CD4-positive, alpha-beta T cell treated with Interleukin-6 for 4 hours (primary cell): ENCODE measurements at regions not wholly inside any gene's neighbourhood (a gene's known extent, or its start where the extent isn't known, plus 50 kb on each side); places are given as distances from the start of the nearest gene placed in this dataset.

Experiments used
- DNase-seq: peaks from one replicate; pipeline ENCODE4 v3.0.0-alpha.2; 2020; ENCODE audit warnings: mixed read lengths

GRCh38 chr1:165014753-165015152 lies 341.8 kb downstream of the LMX1A start:
- no peak for DNase-seq

DNA sequence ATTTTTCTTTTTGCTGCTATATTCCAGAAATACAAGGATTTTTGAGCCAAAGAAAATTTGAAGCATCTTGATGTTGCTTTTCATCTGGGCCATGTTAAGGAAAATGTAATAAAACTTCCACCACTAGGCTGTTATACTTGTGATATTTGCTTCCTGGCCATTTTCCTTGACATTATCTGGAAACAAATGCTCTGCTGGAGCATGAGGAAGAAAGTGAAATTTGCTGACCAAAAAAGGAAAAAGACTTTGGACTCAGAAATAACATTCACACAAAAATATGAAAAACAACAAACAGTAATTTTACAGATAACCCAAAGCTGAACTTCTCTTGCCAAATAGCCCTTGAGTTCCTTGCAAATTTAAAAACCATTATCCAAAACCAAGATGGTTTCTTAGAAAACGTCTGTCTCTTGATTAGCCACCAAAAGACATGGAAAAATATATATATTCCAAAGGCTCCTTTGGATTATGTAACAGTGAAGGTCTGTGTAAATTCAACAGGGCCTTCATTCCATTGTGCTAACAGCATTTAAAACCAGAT lies 344.5 kb downstream of the LMX1A start:
- DNase-seq, result no peak

- DNase-seq, result no peak
Observed at GRCh38 chr1:165011186-165011585, 345.3 kb downstream of the LMX1A start.

- no peak for DNase-seq
Observed at GRCh38 chr1:165010418-165011070, 346.0 kb downstream of the LMX1A start.

- DNase-seq, result no peak
Observed at GRCh38 chr1:165006831-165007230, 349.7 kb downstream of the LMX1A start.

- no peak for DNase-seq
Observed at GRCh38 chr1:164999146-164999545, 357.4 kb downstream of the LMX1A start.

DNA sequence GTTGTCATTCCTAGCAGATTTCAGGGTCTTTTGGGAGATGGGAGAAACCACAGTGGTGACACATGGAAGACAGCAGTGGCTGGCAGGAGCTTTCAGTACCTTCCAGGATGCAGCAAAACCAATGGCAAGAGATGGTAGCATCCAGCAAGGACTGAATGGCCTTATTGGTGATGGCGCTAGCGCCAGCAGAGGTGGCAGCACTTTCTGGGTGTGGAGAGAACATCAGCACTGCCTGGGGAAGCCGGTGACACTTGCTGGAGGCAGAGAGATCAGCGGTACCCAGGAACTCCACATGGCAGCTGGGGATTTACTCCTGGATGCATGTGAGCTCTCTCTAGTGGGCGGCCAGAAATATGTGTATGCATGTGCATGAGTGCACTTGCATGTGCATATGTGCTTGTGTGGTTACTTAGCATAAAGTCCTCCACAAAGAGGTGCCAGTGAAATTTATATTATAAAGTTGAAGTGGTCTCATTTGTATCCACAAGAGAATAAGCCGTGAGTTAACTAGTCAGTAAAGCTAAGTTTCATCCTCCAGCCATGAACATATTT lies 364.7 kb downstream of the LMX1A start:
- no peak for DNase-seq

- no peak for DNase-seq
Observed at GRCh38 chr1:164983023-164983650, 373.4 kb downstream of the LMX1A start.

DNA sequence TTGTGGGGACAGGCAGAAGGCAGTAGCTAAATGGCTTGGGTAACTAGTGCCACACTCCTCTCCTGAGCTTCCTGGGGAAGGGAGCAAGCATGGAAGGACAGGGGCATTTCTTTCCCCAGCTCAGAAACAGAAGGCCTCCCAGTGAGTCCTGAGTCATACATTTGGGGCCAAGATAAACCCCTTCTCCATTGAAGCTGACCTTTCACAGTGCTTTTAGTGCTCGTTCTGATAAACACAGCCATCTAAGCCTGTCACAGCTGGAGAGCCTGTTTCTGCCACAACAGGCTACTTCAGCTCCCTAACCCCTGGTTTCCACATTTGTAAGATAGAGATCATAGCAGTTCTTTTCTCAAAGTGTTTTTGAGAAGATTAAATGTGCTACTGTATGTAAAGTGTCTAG lies 374.0 kb downstream of the LMX1A start:
- DNase-seq, result no peak

GRCh38 chr1:164977561-164977960 lies 379.0 kb downstream of the LMX1A start:
- DNase-seq, result no peak

GRCh38 chr1:164971921-164972415 lies 384.5 kb downstream of the LMX1A start:
- no peak for DNase-seq

GRCh38 chr1:164971391-164971790 lies 385.1 kb downstream of the LMX1A start:
- no peak for DNase-seq

GRCh38 chr1:164969253-164969652 lies 387.3 kb downstream of the LMX1A start:
- DNase-seq, result no peak

DNA sequence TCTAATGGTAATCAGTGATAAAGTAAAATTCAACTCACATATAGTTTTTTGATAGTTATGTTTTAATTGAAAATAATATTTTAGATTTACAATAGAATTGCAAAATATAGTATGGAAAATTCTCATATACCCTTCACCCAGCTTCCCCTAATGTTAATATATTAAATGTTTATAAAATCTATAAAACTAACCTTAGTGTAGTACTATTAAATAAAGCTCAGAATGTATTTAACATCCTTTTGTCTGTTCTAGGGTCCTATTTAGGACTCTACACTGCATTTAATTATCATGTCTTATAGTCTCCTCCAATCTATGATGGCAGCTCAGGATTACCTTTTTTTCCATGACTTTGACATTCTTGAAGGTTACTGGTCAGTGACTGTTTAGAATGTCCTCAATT lies 389.2 kb downstream of the LMX1A start:
- DNase-seq, result no peak

- no peak for DNase-seq
Observed at GRCh38 chr1:164961715-164962114, 394.8 kb downstream of the LMX1A start.

GRCh38 chr1:164958982-164959768 lies 397.3 kb downstream of the LMX1A start:
- DNase-seq, result no peak

DNA sequence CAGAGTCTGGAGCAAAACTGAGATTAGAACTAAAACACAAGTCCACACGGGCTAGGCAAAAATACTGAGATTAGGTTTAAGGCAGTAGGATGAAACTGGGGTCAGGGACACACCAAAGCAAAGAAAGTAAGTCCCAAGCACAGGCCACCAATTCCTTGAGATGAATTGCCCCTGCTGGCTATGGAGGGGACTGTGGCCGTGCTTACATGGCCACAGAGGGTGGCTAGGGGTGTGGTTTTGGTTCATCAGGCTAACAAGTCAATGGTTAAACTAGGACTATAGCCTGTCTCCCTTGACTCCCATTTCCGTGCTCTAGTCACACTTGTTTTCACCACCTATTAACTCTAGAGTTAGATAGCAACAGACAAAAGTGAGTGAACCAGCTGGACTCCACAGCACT lies 394.8 kb downstream of the PBX1 start:
- no peak for DNase-seq

GRCh38 chr1:164953098-164953497 lies 394.1 kb downstream of the PBX1 start:
- no peak for DNase-seq

- no peak for DNase-seq
Observed at GRCh38 chr1:164951508-164951907, 392.5 kb downstream of the PBX1 start.

GRCh38 chr1:164950541-164950986 lies 391.6 kb downstream of the PBX1 start:
- no peak for DNase-seq

- DNase-seq, result no peak
Observed at GRCh38 chr1:164949771-164950471, 390.9 kb downstream of the PBX1 start.

- DNase-seq, result no peak
Observed at GRCh38 chr1:164948101-164948500, 389.1 kb downstream of the PBX1 start.

DNA sequence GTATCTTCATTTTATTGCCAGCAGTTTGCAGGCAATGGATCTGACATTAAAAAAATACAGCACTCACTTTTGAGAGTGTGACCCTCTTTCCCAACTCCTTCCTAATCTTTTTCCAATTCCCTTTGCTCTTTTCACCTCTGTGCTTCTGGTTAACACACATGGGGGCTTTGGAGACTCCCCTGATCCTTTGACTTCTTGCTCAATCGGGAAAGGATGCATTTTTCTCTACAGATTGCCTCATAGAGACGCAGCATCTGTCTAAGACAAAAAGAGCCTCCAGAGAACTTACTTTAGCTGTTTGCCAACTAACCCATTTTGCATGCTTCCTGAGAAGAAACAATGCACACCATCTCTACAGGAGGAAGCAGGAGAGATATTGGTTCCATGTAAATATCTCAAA lies 378.3 kb downstream of the PBX1 start:
- DNase-seq, result no peak
